ENCODE measurements at regions not wholly inside any gene's neighbourhood (a gene's known extent, or its start where the extent isn't known, plus 50 kb on each side); places are given as distances from the start of the nearest gene placed in this dataset.

- no peak overlapping the region for H3K27ac ChIP-seq
Observed at GRCh38 chr2:238635647-238636051, 208.9 kb downstream of the ASB1 start.

GRCh38 chr2:238636269-238637073 is 209.7 kb downstream of the ASB1 start:
- TF ChIP-seq CTCF (IDR thresholded peaks at IDR 0.05) = no peak
- Histone ChIP-seq H3K27me3 (peaks cover 0 to 21% of the 10 kb centered on the region in 2 donors), H3K4me3 (no peak overlapping the region), H3K4me1 (no peaks in the 10 kb centered on the region), H3K27ac (no peak overlapping the region), H3K36me3 (no peaks in the 10 kb centered on the region), H3K9me3 (no peaks in the 10 kb centered on the region)
- DNase-seq = no peak
- intact Hi-C loops (cut with DNase I; ENCODE audit: low total_unique reads) = no loop called here

More at GRCh38 chr2:238635647-238636051, 208.9 kb downstream of the ASB1 start:
- H3K9me3 ChIP-seq = no peaks in the 10 kb centered on the region
- H3K4me3 ChIP-seq = no peak overlapping the region
- no peaks in the 10 kb centered on the region for H3K36me3 ChIP-seq
- no peak for DNase-seq
- peaks cover 0 to 21% of the 10 kb centered on the region in 2 donors for H3K27me3 ChIP-seq
- no peaks in the 10 kb centered on the region for H3K4me1 ChIP-seq
- no peak for TF ChIP-seq CTCF (IDR thresholded peaks at IDR 0.05)
- intact Hi-C loops (cut with DNase I; ENCODE audit: low total_unique reads) = no loop called here

- Histone ChIP-seq H3K4me1 (no peaks in the 10 kb centered on the region), H3K27me3 (peaks cover 0 to 15% of the 10 kb centered on the region in 2 donors), H3K4me3 (no peak overlapping the region), H3K27ac (no peak overlapping the region), H3K36me3 (no peaks in the 10 kb centered on the region), H3K9me3 (no peaks in the 10 kb centered on the region)
- peak in 1 of 2 donors; percentile 54 for DNase-seq
- TF ChIP-seq CTCF (IDR thresholded peaks at IDR 0.05) = no peak
- intact Hi-C loops (cut with DNase I; ENCODE audit: low total_unique reads) = no loop called here
Observed at GRCh38 chr2:238638100-238638981, 209.5 kb upstream of the TWIST2 start.

GRCh38 chr2:238638982-238639628 is 208.8 kb upstream of the TWIST2 start:
- Histone ChIP-seq H3K27me3 (peaks cover 0 to 15% of the 10 kb centered on the region in 2 donors), H3K27ac (no peak overlapping the region), H3K36me3 (no peaks in the 10 kb centered on the region), H3K9me3 (no peaks in the 10 kb centered on the region), H3K4me1 (peaks cover 0 to 4% (median 2%) of the 10 kb centered on the region in 4 donors), H3K4me3 (no peak overlapping the region)
- TF ChIP-seq CTCF (IDR thresholded peaks at IDR 0.05) = no peak
- DNase-seq = peak in 1 of 2 donors; percentile 48
- intact Hi-C loops (cut with DNase I; ENCODE audit: low total_unique reads) = no loop called here

GRCh38 chr2:238640486-238640885 is 207.4 kb upstream of the TWIST2 start:
- peak in 1 of 2 donors; percentile 33 for DNase-seq
- TF ChIP-seq CTCF (IDR thresholded peaks at IDR 0.05) = no peak
- peaks cover 0 to 16% (median 2%) of the 10 kb centered on the region in 4 donors for H3K4me1 ChIP-seq
- intact Hi-C loops (cut with DNase I; ENCODE audit: low total_unique reads) = no loop called here
- H3K36me3 ChIP-seq = no peaks in the 10 kb centered on the region
- no peak overlapping the region for H3K4me3 ChIP-seq
- peaks cover 0 to 9% of the 10 kb centered on the region in 2 donors for H3K27me3 ChIP-seq
- H3K9me3 ChIP-seq = no peaks in the 10 kb centered on the region
- H3K27ac ChIP-seq = no peak overlapping the region
